Neural progenitor cell (in vitro differentiated cells): ENCODE measurements at regions not wholly inside any gene's neighbourhood (a gene's known extent, or its start where the extent isn't known, plus 50 kb on each side); places are given as distances from the start of the nearest gene placed in this dataset.

ENCODE experiments used
- CTCF ChIP-seq: fragments of 200-600 bp; sonication (generic); IDR thresholded peaks from 2 replicates; pipeline ENCODE4 v1.5.1; 2017; ENCODE audit warnings: antibody characterized with exemption, mild to moderate bottlenecking
- EZH2 ChIP-seq: fragments of 200-600 bp; sonication (generic); IDR thresholded peaks from 2 replicates; pipeline ENCODE4 v1.6.1; 2017; ENCODE audit warnings: antibody characterized with exemption, mild to moderate bottlenecking, moderate library complexity

GRCh38 chr5:105146867-105147266 lies 1584.3 kb upstream of the NUDT12 start:
- no peak for TF ChIP-seq CTCF
- no peak for TF ChIP-seq EZH2
